Astrocyte (in vitro differentiated cells and primary cell): ENCODE measurements at regions not wholly inside any gene's neighbourhood (a gene's known extent, or its start where the extent isn't known, plus 50 kb on each side); places are given as distances from the start of the nearest gene placed in this dataset.

ENCODE experiments used
- CTCF ChIP-seq: IDR thresholded peaks from 2 replicates; pipeline ENCODE4 v1.5.1; 2011; ENCODE audit warnings: low read depth, mild to moderate bottlenecking, inconsistent platforms, low read length, moderate library complexity; ENCODE audit not compliant: insufficient read depth
- EZH2 ChIP-seq: IDR thresholded peaks from 2 replicates; pipeline ENCODE4 v1.6.1; 2012; ENCODE audit warnings: mild to moderate bottlenecking, low read length, inconsistent platforms; ENCODE audit not compliant: insufficient read depth

GRCh38 chr20:48278961-48279481, 493.7 kb upstream of the SULF2 start:
- TF ChIP-seq CTCF (no peak), EZH2 (no peak)
